HCT116 (cell line): ENCODE measurements at regions not wholly inside any gene's neighbourhood (a gene's known extent, or its start where the extent isn't known, plus 50 kb on each side); places are given as distances from the start of the nearest gene placed in this dataset.

Experiments used
- ATAC-seq: fragments of 200-7000 bp; cut with Tn5 transposase; 2 replicates; pipeline ENCODE4 v1.9.1; 2020; ENCODE audit warnings: mild to moderate bottlenecking, moderate library complexity
- BruUV-seq: library from RNA; stranded (reverse); fragments of 400-500 nt; replicated peaks from 2 replicates; lab custom pipeline; 2021; lab: Mats Ljungman, UMichigan
- CTCF ChIA-PET: fragments of 300-600 bp; sonication (Branson Sonifier 250); formaldehyde crosslinking; loops from one replicate; lab custom pipeline; 2021; ENCODE audit warnings: antibody characterized with exemption; lab: Charles Lee
- POLR2A ChIA-PET: fragments of 300-600, 350-600 bp; sonication (Branson Sonifier 250); formaldehyde crosslinking; loops from one replicate; lab custom pipeline; 2021; ENCODE audit warnings: antibody characterized with exemption; lab: Charles Lee
- RAD21 ChIA-PET, 2 experiments: fragments of 300-600 bp; sonication (Branson Sonifier 250); formaldehyde crosslinking; loops; one replicate each; lab custom pipeline; 2023; ENCODE audit warnings: low total read pairs in 2 of 2; ENCODE audit not compliant: uncharacterized antibody in 2 of 2, unreplicated experiment in 2 of 2, low non-redundant PET in 1 of 2; lab: Charles Lee
- DNase-seq: peaks from one replicate; pipeline ENCODE4 v3.0.0-alpha.2; 2010; ENCODE audit warnings: low read depth, low spot score
- H2AFZ ChIP-seq: fragments of 200-600 bp; shearing (Covaris generic), sonication (generic); 2 replicates; pipeline ENCODE4 v1.6.1; 2017; ENCODE audit warnings: low read depth, mixed run types, mixed read lengths, antibody characterized with exemption, low read length; ENCODE audit not compliant: poor library complexity, severe bottlenecking
- H3K27ac ChIP-seq: 2 replicates; pipeline ENCODE4 v1.5.1; 2012; ENCODE audit warnings: low read depth, low read length
- H3K27me3 ChIP-seq: fragments of 200-600 bp; sonication (generic); 2 replicates; pipeline ENCODE4 v1.6.1; 2016; ENCODE audit warnings: mixed run types, low read length, mixed read lengths; ENCODE audit not compliant: insufficient read depth
- H3K36me3 ChIP-seq, 2 experiments: fragments of 200-500 bp in 1 of 2; fragments of 200-600 bp in 1 of 2; sonication (Bioruptor generic) in 1 of 2; sonication (generic) in 1 of 2; 2 replicates each; pipeline versions ENCODE4 v1.5.1 to v1.6.1; 2014 to 2016; ENCODE audit warnings: low read length in 2 of 2, inconsistent platforms in 1 of 2, mixed read lengths in 1 of 2, mixed run types in 1 of 2; ENCODE audit not compliant: insufficient read depth in 2 of 2, control insufficient read depth in 1 of 2
- H3K4me1 ChIP-seq, 2 experiments: fragments of 200-600 bp in 1 of 2; sonication (generic) in 1 of 2; 2 replicates each; pipeline versions ENCODE4 v1.5.1 to v1.6.1; 2012 to 2017; ENCODE audit warnings: low read length in 2 of 2, inconsistent platforms in 1 of 2, mild to moderate bottlenecking in 1 of 2, mixed read lengths in 1 of 2, mixed run types in 1 of 2, moderate library complexity in 1 of 2; ENCODE audit not compliant: insufficient read depth in 2 of 2, control insufficient read depth in 1 of 2
- H3K4me2 ChIP-seq: fragments of 200-600 bp; sonication (generic); 2 replicates; pipeline ENCODE4 v1.6.1; 2017; ENCODE audit warnings: mixed run types, low read length, mixed read lengths
- H3K4me3 ChIP-seq, 2 experiments: fragments of 200-600 bp in 1 of 2; sonication (generic) in 1 of 2; replicated peaks in 1 of 2; 2 replicates each; pipeline ENCODE4 v1.5.1; 2011 to 2016; ENCODE audit warnings: low read length in 2 of 2, control low read depth in 1 of 2, low read depth in 1 of 2, mild to moderate bottlenecking in 1 of 2, mixed read lengths in 1 of 2, mixed run types in 1 of 2
- H3K79me2 ChIP-seq: fragments of 200-600 bp; sonication (generic); 2 replicates; pipeline ENCODE4 v1.6.1; 2017; ENCODE audit warnings: mild to moderate bottlenecking, mixed run types, low read length, moderate library complexity, mixed read lengths; ENCODE audit not compliant: insufficient read depth
- H3K9ac ChIP-seq: fragments of 200-600 bp; sonication (generic); 2 replicates; pipeline ENCODE4 v1.6.1; 2016; ENCODE audit warnings: low read length, mixed read lengths
- H3K9me2 ChIP-seq: fragments of 200-600 bp; sonication (generic), shearing (Covaris generic); 2 replicates; pipeline ENCODE4 v1.6.1; 2017; ENCODE audit warnings: mixed run types, mild to moderate bottlenecking, moderate library complexity; ENCODE audit not compliant: insufficient read depth
- H3K9me3 ChIP-seq, 2 experiments: fragments of 200-500 bp in 1 of 2; fragments of 200-600 bp in 1 of 2; sonication (Bioruptor generic) in 1 of 2; sonication (generic) in 1 of 2; 2 replicates each; pipeline ENCODE4 v1.6.1; 2014 to 2017; ENCODE audit warnings: low read length in 2 of 2, mixed read lengths in 2 of 2, inconsistent platforms in 1 of 2, low read depth in 1 of 2, mild to moderate bottlenecking in 1 of 2, mixed run types in 1 of 2, moderate library complexity in 1 of 2; ENCODE audit not compliant: control insufficient read depth in 1 of 2, insufficient read depth in 1 of 2
- H4K20me1 ChIP-seq: fragments of 200-600 bp; sonication (generic), shearing (Covaris generic); 2 replicates; pipeline ENCODE4 v1.6.1; 2017; ENCODE audit warnings: mixed run types, mild to moderate bottlenecking, moderate library complexity; ENCODE audit not compliant: insufficient read depth
- CTCF ChIP-seq, 3 experiments: fragments of 200-600 bp in 1 of 3; sonication (generic) in 1 of 3; IDR thresholded peaks in 2 of 3; conservative IDR thresholded peaks in 1 of 3; 2 replicates each; pipeline ENCODE4 v1.5.1; 2012 to 2017; ENCODE audit warnings: low read depth in 2 of 3, low read length in 2 of 3, antibody characterized with exemption in 1 of 3, borderline replicate concordance in 1 of 3, control low read depth in 1 of 3, mild to moderate bottlenecking in 1 of 3, mixed read lengths in 1 of 3, mixed run types in 1 of 3, moderate library complexity in 1 of 3; ENCODE audit not compliant: insufficient read depth in 1 of 3
- EZH2phosphoT487 ChIP-seq: fragments of 200-600 bp; IDR thresholded peaks from 2 replicates; pipeline ENCODE4 v1.6.1; 2018; ENCODE audit warnings: antibody characterized with exemption, borderline replicate concordance
- FOSL1 ChIP-seq: IDR thresholded peaks from 2 replicates; pipeline ENCODE4 v1.6.1; 2012; ENCODE audit warnings: low read depth
- RAD21 ChIP-seq: IDR thresholded peaks from 2 replicates; pipeline ENCODE4 v1.6.1; 2012; ENCODE audit warnings: low read depth, mild to moderate bottlenecking
- REST ChIP-seq: IDR thresholded peaks from 2 replicates; pipeline ENCODE4 v1.6.1; 2012; ENCODE audit warnings: low read depth
- ZBTB33 ChIP-seq: IDR thresholded peaks from 2 replicates; pipeline ENCODE4 v1.6.1; 2011; ENCODE audit warnings: mild to moderate bottlenecking, low read length, moderate library complexity; ENCODE audit not compliant: insufficient replicate concordance; ENCODE audit errors: extremely low read depth
- ZFX ChIP-seq: fragments of 450-650 bp; IDR thresholded peaks from 2 replicates; pipeline ENCODE4 v1.6.1; 2017
- intact Hi-C: fragments of 100-400 bp; cut with micrococcal nuclease; formaldehyde crosslinking; loops from 2 replicates; pipeline ENCODE4 v1.10.0; 2022

- Histone ChIP-seq H3K9ac (no peak overlapping the region), H3K79me2 (no peaks in the 10 kb centered on the region), H3K9me2 (no peaks in the 10 kb centered on the region), H2AFZ (no peak overlapping the region), H3K4me2 (no peak overlapping the region), H4K20me1 (no peaks in the 10 kb centered on the region), H3K36me3 (no peaks in the 10 kb centered on the region), H3K27ac (no peak overlapping the region), H3K27me3 (peaks cover 32% of the 10 kb centered on the region), H3K4me1 (no peaks in the 10 kb centered on the region), H3K9me3 (no peaks in the 10 kb centered on the region), H3K4me3 (no peak overlapping the region)
- DNase-seq (peak; percentile 51), ATAC-seq (peak; percentile 80)
- no TSS peak for BruUV-seq
- intact Hi-C loops: loop anchor here (1.0 to 5.0 kb wide), 5 partner anchors 115 to 730 kb away; no protein-coding TSS in a partner anchor
- CTCF ChIA-PET: interaction anchor here (0.7 to 2.2 kb wide), 13 partner anchors 9 to 1138 kb away, joined by 3 to 27 read pairs (median 3); no protein-coding TSS in a partner anchor
- RAD21 ChIA-PET: interaction anchor here (0.8 to 1.0 kb wide), 3 partner anchors 115 to 650 kb away, joined by 3 read pairs; no protein-coding TSS in a partner anchor
- POLR2A ChIA-PET: no interaction called here
- TF ChIP-seq ZBTB33 (no peak), REST (no peak), FOSL1 (no peak), CTCF (IDR thresholded peaks at IDR 0.05 in 2 of 3, conservative IDR thresholded peaks at IDR 0.05 in 1 of 3; ENCODE audit: borderline replicate concordance in 1 of 3, insufficient read depth in 1 of 3, low read depth in 2 of 3, low read length in 2 of 3) (peak; percentile 75 to 96 (median 95)), ZFX (no peak), RAD21 (peak; percentile 70), EZH2phosphoT487 (no peak)
Measured at GRCh38 chr10:120336911-120337540, 120.0 kb upstream of the PLPP4 start.
